SU-DHL-6 (cell line): ENCODE measurements at regions not wholly inside any gene's neighbourhood (a gene's known extent, or its start where the extent isn't known, plus 50 kb on each side); places are given as distances from the start of the nearest gene placed in this dataset.

Experiments used
- EZH2phosphoT487 ChIP-seq: fragments of 200-600 bp; sonication (generic), shearing (Covaris generic); conservative IDR thresholded peaks from 2 replicates; pipeline ENCODE4 v1.6.1; 2018; ENCODE audit warnings: mild to moderate bottlenecking, antibody characterized with exemption, low read length, moderate library complexity, mixed read lengths
- TF ChIP-seq, protein P1 (sequence below): fragments of 200-600 bp; sonication (generic); IDR thresholded peaks from one replicate; pipeline ENCODE4 v1.5.1; 2017; ENCODE audit warnings: antibody characterized with exemption, mild to moderate bottlenecking, low read length, moderate library complexity; ENCODE audit not compliant: insufficient read depth, poor library complexity, severe bottlenecking

DNA sequence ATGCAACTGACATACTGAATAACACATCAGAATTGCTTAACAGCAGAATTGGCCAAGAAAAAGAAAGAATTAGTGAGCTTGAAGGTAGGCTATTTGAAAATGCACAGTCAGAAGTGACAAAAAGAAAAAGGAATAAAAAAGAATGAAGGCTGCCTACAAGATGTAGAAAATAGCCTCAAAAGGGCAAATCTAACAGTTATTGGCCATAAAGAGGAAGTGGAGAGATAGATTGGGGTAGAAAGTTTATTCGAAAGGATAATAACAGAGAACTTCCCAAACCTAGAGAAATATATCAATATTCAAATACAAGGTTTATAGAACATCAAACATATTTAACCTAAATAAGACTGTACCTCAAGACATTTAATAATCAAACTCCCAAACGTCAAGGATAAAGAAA lies 67.5 kb downstream of the ATP6V1G3 start:
- TF ChIP-seq, protein P1, sequence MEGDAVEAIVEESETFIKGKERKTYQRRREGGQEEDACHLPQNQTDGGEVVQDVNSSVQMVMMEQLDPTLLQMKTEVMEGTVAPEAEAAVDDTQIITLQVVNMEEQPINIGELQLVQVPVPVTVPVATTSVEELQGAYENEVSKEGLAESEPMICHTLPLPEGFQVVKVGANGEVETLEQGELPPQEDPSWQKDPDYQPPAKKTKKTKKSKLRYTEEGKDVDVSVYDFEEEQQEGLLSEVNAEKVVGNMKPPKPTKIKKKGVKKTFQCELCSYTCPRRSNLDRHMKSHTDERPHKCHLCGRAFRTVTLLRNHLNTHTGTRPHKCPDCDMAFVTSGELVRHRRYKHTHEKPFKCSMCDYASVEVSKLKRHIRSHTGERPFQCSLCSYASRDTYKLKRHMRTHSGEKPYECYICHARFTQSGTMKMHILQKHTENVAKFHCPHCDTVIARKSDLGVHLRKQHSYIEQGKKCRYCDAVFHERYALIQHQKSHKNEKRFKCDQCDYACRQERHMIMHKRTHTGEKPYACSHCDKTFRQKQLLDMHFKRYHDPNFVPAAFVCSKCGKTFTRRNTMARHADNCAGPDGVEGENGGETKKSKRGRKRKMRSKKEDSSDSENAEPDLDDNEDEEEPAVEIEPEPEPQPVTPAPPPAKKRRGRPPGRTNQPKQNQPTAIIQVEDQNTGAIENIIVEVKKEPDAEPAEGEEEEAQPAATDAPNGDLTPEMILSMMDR = no peak
- TF ChIP-seq EZH2phosphoT487 = no peak
